MM.1S (cell line): ENCODE measurements at regions not wholly inside any gene's neighbourhood (a gene's known extent, or its start where the extent isn't known, plus 50 kb on each side); places are given as distances from the start of the nearest gene placed in this dataset.

Experiments used
- DNase-seq: peaks from one replicate; pipeline ENCODE4 v3.0.0-alpha.2; 2015
- H2AFZ ChIP-seq: fragments of 300-600 bp; sonication (generic); 2 replicates; pipeline ENCODE4 v1.6.0; 2016; ENCODE audit warnings: antibody characterized with exemption, low read length
- H3F3A ChIP-seq: fragments of 300-600 bp; sonication (generic); 2 replicates; pipeline ENCODE4 v1.6.1; 2016; ENCODE audit warnings: mild to moderate bottlenecking, antibody characterized with exemption, low read length, moderate library complexity, mixed read lengths; ENCODE audit not compliant: insufficient read depth
- H3K27ac ChIP-seq: fragments of 300-600 bp; sonication (generic); 2 replicates; pipeline ENCODE4 v1.5.1; 2016; ENCODE audit warnings: mild to moderate bottlenecking, low read length
- H3K27me3 ChIP-seq: fragments of 300-600 bp; sonication (generic); replicated peaks from 2 replicates; pipeline ENCODE4 v1.6.0; 2016; ENCODE audit warnings: low read length; ENCODE audit not compliant: insufficient read depth
- H3K36me3 ChIP-seq: fragments of 300-600 bp; sonication (generic); replicated peaks from 2 replicates; pipeline ENCODE4 v1.6.1; 2016; ENCODE audit warnings: mild to moderate bottlenecking, low read length, mixed read lengths; ENCODE audit not compliant: insufficient read depth
- H3K4me1 ChIP-seq: fragments of 300-600 bp; sonication (generic); 2 replicates; pipeline ENCODE4 v1.6.1; 2016; ENCODE audit warnings: low read length, mixed read lengths
- H3K4me2 ChIP-seq: fragments of 300-600 bp; sonication (generic); 2 replicates; pipeline ENCODE4 v1.6.0; 2016; ENCODE audit warnings: low read depth, low read length
- H3K4me3 ChIP-seq: fragments of 300-600 bp; sonication (generic); 2 replicates; pipeline ENCODE4 v1.5.1; 2016; ENCODE audit warnings: low read length, mixed read lengths
- H3K79me2 ChIP-seq: fragments of 300-600 bp; sonication (generic); 2 replicates; pipeline ENCODE4 v1.6.1; 2016; ENCODE audit warnings: mixed run types, low read length, mixed read lengths
- H3K9ac ChIP-seq: fragments of 300-600 bp; sonication (generic); 2 replicates; pipeline ENCODE4 v1.6.1; 2016; ENCODE audit warnings: low read length, mixed read lengths
- H3K9me2 ChIP-seq: fragments of 300-600 bp; sonication (generic); replicated peaks from 2 replicates; pipeline ENCODE4 v1.6.1; 2016; ENCODE audit warnings: mild to moderate bottlenecking, low read length, mixed read lengths; ENCODE audit not compliant: insufficient read depth
- H3K9me3 ChIP-seq: fragments of 300-600 bp; sonication (generic); replicated peaks from 2 replicates; pipeline ENCODE4 v1.6.1; 2016; ENCODE audit warnings: mild to moderate bottlenecking, low read length, mixed read lengths; ENCODE audit not compliant: insufficient read depth
- H4K20me1 ChIP-seq: fragments of 300-600 bp; sonication (generic); 2 replicates; pipeline ENCODE4 v1.6.1; 2016; ENCODE audit warnings: mild to moderate bottlenecking, low read length, moderate library complexity, mixed read lengths; ENCODE audit not compliant: insufficient read depth
- CTCF ChIP-seq: fragments of 300-600 bp; sonication (generic); IDR thresholded peaks from 2 replicates; pipeline ENCODE4 v1.5.1; 2016; ENCODE audit warnings: antibody characterized with exemption, low read length, mixed read lengths
- EZH2 ChIP-seq: fragments of 300-600 bp; sonication (generic); optimal IDR thresholded peaks from 2 replicates; pipeline ENCODE3; 2017; ENCODE audit warnings: low read depth, mild to moderate bottlenecking, antibody characterized with exemption, low read length, mixed read lengths
- EZH2phosphoT487 ChIP-seq: fragments of 300-600 bp; sonication (generic); IDR thresholded peaks from 2 replicates; pipeline ENCODE4 v1.6.1; 2018; ENCODE audit warnings: antibody characterized with exemption, low read length

- no peak overlapping the region for H3K27ac ChIP-seq
- H3K27me3 ChIP-seq, result no peaks in the 10 kb centered on the region
- H3K79me2 ChIP-seq, result no peaks in the 10 kb centered on the region
Observed at GRCh38 chr6:24043848-24044247, 82.2 kb upstream of the NRSN1 start.

GRCh38 chr6:24051942-24052589 is 73.9 kb upstream of the NRSN1 start:
- H3K4me3 ChIP-seq, result no peak overlapping the region
- no peaks in the 10 kb centered on the region for H3K9me2 ChIP-seq
- H3K4me1 ChIP-seq, result no peaks in the 10 kb centered on the region
- no peaks in the 10 kb centered on the region for H3K27me3 ChIP-seq
- H3K27ac ChIP-seq, result no peak overlapping the region
- no peaks in the 10 kb centered on the region for H3K9me3 ChIP-seq
- H3K36me3 ChIP-seq, result no peaks in the 10 kb centered on the region
- H3K4me2 ChIP-seq, result no peak overlapping the region
- no peaks in the 10 kb centered on the region for H3F3A ChIP-seq
- no peaks in the 10 kb centered on the region for H3K79me2 ChIP-seq
- no peak for TF ChIP-seq CTCF
- H4K20me1 ChIP-seq, result no peaks in the 10 kb centered on the region
- no peak for DNase-seq
- no peak overlapping the region for H2AFZ ChIP-seq
- H3K9ac ChIP-seq, result no peak overlapping the region

More at GRCh38 chr6:24043848-24044247, 82.2 kb upstream of the NRSN1 start:
- Histone ChIP-seq H3K4me2 (no peak overlapping the region), H3K9me3 (no peaks in the 10 kb centered on the region), H3K9me2 (no peaks in the 10 kb centered on the region), H2AFZ (no peak overlapping the region), H3K4me1 (no peaks in the 10 kb centered on the region), H3K9ac (no peak overlapping the region), H4K20me1 (no peaks in the 10 kb centered on the region), H3K36me3 (no peaks in the 10 kb centered on the region), H3F3A (no peaks in the 10 kb centered on the region), H3K4me3 (no peak overlapping the region)
- DNase-seq, result no peak
- TF ChIP-seq CTCF, result no peak
- no peak for TF ChIP-seq EZH2phosphoT487
- TF ChIP-seq EZH2, result no peak

- Histone ChIP-seq H3K4me2 (no peak overlapping the region), H3K4me3 (no peak overlapping the region), H4K20me1 (no peaks in the 10 kb centered on the region), H3K9ac (no peak overlapping the region), H3K4me1 (no peaks in the 10 kb centered on the region), H3K27ac (no peak overlapping the region), H3K27me3 (no peaks in the 10 kb centered on the region), H3K36me3 (no peaks in the 10 kb centered on the region), H3F3A (no peaks in the 10 kb centered on the region), H2AFZ (no peak overlapping the region), H3K9me2 (no peaks in the 10 kb centered on the region), H3K79me2 (no peaks in the 10 kb centered on the region), H3K9me3 (no peaks in the 10 kb centered on the region)
- TF ChIP-seq EZH2phosphoT487 (no peak), EZH2 (no peak), CTCF (no peak)
- DNase-seq, result no peak
Observed at GRCh38 chr6:24052590-24052961, 73.4 kb upstream of the NRSN1 start.
